Omental fat pad (tissue), 3 donors: ENCODE measurements at regions not wholly inside any gene's neighbourhood (a gene's known extent, or its start where the extent isn't known, plus 50 kb on each side); places are given as distances from the start of the nearest gene placed in this dataset.

Experiments
- ATAC-seq: fragments of 150-250 bp; one replicate; pipeline ENCODE4 v1.9.1; 2016; ENCODE audit warnings: mild to moderate bottlenecking, moderate library complexity; ENCODE audit not compliant: low FRiP score
- DNase-seq: peaks from one replicate; pipeline ENCODE4 v3.0.0-alpha.2; 2019; ENCODE audit warnings: low spot score
- CTCF ChIP-seq, 3 donors: fragments of 450-650 bp; IDR thresholded peaks; one replicate each; pipeline ENCODE4 v1.5.1; 2016 to 2017; ENCODE audit warnings: antibody characterized with exemption in 3 of 3, mild to moderate bottlenecking in 3 of 3, moderate library complexity in 2 of 3

DNA sequence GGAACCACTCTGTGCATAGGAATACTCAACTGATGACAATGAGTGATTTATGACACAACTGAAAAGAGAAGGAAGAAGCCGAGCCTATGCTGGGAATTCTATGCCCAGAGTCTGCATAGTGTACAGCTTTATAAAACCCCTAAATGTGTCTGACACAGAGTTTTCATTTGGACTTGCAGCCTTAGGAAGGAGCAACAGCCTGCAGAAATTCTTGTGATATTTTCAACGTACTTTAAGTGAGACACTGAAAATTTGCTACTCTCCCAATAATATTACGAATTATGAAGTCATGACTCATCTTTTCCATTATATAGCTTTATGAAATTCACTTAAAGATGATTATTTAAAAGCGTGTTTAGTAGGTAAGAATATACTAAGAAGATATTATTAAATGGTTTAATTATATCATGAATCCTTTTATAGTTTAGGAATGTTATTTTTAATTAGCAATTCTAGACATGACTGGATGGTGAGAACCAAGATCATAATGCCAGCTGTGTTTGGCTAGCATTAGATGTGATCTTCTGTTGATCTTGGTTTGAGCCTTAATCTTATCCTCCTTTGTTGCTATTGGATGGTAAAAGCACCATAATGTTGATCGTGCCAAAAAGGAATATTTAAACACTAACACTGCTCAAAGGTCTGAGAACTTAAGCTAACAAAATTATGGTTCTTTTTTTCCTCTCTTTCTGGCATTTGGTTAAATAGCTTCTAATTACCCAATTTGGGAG lies 785.1 kb upstream of the ADGRL4 start:
- no peak for TF ChIP-seq CTCF (IDR thresholded peaks at IDR 0.05)
- DNase-seq = no peak
- ATAC-seq = no peak

- TF ChIP-seq CTCF (IDR thresholded peaks at IDR 0.05) = no peak
- no peak for DNase-seq
- no peak for ATAC-seq
Measured at GRCh38 chr1:79790950-79791349, 784.4 kb upstream of the ADGRL4 start.

GRCh38 chr1:79787631-79788030 lies 781.1 kb upstream of the ADGRL4 start:
- ATAC-seq (no peak), DNase-seq (no peak)
- no peak for TF ChIP-seq CTCF (IDR thresholded peaks at IDR 0.05)

- no peak for ATAC-seq
- TF ChIP-seq CTCF (IDR thresholded peaks at IDR 0.05) = no peak
- DNase-seq = no peak
Measured at GRCh38 chr1:79785964-79786363, 779.4 kb upstream of the ADGRL4 start.

DNA sequence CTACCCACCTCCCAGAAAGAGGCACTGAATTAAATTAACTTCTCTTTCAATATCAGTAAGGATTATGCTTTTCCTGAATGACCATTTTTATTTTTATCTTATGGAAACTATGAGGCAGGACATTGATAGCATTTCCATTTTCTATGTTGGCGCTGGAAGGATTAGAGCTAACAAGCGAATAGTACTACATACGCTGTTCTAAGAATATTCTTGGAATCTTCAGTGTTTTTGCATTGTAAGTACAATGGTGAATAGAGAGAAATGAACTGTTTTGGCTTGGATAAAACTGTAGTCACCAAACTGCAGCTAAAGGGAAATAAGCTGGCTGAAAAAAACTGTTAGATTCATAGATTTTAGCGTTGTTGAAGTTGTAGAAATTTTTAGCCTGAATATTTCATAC lies 779.0 kb upstream of the ADGRL4 start:
- no peak for DNase-seq
- ATAC-seq = no peak
- TF ChIP-seq CTCF (IDR thresholded peaks at IDR 0.05) = no peak

GRCh38 chr1:79781261-79781660 lies 774.7 kb upstream of the ADGRL4 start:
- DNase-seq (no peak), ATAC-seq (no peak)
- TF ChIP-seq CTCF (IDR thresholded peaks at IDR 0.05) = no peak

GRCh38 chr1:79777481-79778219 lies 771.1 kb upstream of the ADGRL4 start:
- DNase-seq (no peak), ATAC-seq (no peak)
- TF ChIP-seq CTCF (IDR thresholded peaks at IDR 0.05) = no peak
